D341Med (cell line): ENCODE measurements at regions not wholly inside any gene's neighbourhood (a gene's known extent, or its start where the extent isn't known, plus 50 kb on each side); places are given as distances from the start of the nearest gene placed in this dataset.
"Not testable (repeated sequence)": the region's sequence is repeated elsewhere in the genome, so short reads cannot be mapped to it uniquely, and the experiment has no call there.

Experiments
- DNase-seq: peaks from one replicate; pipeline ENCODE4 v3.0.0; 2012; ENCODE audit warnings: low spot score

DNA sequence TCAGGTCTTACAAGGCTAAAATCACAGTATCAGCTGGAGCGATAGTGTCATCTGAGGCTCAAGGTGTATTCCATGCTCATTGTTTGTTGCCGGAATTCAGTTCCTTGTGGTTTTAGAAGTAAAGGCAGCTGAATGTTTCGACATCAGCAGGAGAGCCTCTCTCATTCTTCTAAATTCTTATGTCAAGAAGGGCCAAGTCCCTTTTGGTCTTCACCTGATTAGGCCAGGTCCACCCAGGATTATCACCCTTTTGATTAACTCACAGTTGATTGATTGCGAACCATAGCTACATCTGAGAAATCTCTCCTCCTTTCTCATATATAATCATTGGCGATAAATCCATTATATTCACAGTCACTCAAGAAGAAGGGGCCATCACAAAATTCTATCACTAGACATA, 806.7 kb upstream of the PRMT6 start:
- no peak for DNase-seq

DNA sequence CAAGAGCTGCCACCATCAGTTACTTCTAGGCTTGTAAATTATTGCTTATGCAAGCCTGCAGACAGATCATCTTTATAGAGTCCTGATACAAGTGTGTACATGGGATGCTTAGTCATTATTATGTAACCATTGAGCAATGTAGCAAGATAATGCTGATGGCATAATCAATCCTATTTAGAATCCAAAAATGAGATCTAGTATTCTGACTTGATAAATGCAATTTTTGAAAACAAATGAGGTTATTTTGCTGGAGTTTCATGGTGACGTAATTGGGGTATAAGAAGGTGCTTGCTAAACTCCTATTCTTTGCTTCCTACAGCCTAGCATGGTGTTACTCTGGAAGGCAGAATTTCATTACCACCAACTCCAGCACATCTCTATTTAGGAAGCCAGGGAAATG, 801.7 kb upstream of the PRMT6 start:
- no peak for DNase-seq

DNA sequence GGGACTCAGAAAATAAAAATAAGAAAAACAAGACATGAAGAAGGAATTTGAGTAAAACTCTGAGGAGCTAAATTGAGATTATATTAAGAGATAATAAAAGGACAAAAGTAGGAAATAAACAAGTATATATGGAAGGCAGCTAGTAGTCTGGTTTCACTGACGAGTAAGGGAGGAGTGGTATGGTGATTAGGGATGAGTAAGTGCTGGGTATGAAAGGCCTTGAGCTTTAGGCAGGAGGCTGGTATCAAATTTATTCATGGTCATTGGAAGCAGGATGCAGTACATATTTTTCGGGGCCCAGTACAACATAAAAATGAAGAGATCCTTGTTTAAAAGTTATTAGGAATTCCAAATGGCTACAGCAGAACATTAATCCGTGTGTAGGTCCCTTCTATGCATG, 789.7 kb upstream of the PRMT6 start:
- DNase-seq = no peak

DNA sequence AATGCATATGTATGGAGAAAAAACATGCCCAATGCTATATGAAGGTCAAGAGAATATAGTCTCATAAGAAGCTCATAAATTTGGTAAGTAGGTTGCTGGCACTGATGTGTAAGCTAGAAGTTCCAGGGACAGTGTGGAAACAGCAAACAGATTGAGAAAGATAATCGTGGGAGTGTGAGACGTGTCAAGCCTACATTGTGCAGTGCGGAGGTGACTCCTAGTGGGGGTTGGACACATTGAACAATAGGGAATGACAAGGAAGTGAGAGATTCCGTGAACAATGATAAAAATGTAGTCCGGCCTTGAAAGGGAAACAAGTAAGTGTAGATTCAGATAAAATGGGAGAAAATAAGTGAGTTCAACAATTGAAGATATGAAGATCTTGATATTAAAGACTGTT, 788.4 kb upstream of the PRMT6 start:
- DNase-seq = peak; percentile 41

- no peak for DNase-seq
These were observed 779.6 kb upstream of the PRMT6 start for GRCh38 chr1:106276871-106277270.

DNA sequence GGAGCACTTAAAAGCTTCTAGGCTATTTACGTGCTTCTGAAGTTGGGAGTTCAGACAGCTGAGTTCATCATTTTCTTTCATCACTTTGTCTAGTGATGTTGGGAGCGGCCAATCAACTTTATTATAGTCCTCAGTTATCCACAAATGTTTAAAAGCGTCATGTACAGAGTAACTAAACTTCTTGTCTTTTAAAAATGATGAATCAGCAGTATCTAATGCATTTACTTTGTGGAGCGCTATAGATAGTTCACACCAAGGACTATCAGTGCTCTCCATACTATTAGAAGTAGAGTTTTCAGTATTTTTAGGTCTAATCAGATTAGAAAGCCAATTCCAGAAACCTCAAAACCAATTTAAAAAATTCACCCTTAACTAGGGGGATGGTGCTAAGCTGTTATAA, 778.7 kb upstream of the PRMT6 start:
- DNase-seq = no peak

DNA sequence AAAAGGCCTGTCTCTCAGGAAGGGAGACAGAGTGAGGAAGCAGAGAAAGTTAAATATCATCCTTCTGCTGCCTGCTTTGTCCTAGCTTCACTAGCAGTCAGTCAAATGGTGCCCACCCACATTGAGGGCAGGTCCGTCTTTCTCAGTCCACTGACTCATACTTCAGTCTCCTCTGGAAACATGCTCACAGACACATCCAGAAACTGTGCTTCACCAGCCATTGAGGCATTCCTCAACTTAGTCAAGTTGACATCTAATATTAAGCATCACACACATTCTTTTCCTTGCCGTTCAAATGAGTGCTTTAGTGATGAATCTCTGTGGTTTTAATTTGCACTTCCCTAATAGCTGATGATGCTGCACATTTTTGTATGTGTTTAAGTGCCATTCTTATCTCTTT, 777.8 kb upstream of the PRMT6 start:
- DNase-seq = no peak

DNA sequence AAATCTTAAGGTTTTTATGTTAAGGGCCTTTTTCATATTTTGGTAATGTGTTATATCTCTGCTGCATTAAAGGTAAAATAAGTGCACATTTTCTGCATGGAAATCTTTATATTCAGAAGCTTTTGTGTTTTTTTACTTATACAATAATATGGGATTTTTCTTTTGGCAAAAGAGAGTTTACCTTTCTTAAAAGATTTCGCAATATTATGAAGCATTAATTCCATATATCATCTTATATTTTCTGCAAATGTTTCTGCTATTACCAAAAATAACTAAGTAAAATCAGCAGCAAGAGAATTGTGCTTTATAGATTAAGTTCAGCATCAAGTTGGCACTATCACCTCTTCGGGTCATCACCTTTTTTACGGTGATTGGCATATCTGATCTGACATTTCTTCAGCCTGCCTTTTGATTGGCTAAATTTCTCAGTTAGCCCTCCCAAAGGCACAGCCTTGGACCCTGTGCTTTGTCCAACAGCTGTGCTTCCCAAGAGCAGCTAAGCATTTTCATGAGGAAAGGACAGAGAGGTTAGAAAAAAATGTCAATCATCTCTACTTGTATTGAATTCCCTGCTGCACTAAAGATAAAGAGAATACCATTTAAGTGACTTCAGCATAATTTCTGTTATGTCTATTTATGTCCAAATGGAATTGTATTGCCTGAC, 767.1 kb upstream of the PRMT6 start:
- no peak for DNase-seq

- peak; percentile 9 for DNase-seq
These were observed 765.5 kb upstream of the PRMT6 start for GRCh38 chr1:106290805-106291501.

DNA sequence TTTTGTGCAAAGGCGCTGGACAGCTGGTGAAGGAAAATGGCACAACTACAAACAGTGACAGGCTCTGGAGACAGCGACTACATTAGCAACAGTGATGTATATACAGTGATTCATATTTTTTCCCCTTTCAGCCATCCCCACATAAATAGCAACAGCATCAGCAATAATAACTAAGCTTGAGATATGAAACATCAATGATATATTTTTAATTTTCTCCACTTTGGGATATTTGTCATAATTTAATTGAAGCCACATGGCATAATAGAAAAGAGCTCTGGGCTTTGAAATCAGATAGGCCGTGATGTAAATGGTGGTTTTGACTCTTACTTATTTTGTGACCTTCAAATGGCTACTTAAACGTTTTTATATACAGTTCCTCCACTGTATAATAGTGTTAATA, 764.3 kb upstream of the PRMT6 start:
- DNase-seq = no peak

DNA sequence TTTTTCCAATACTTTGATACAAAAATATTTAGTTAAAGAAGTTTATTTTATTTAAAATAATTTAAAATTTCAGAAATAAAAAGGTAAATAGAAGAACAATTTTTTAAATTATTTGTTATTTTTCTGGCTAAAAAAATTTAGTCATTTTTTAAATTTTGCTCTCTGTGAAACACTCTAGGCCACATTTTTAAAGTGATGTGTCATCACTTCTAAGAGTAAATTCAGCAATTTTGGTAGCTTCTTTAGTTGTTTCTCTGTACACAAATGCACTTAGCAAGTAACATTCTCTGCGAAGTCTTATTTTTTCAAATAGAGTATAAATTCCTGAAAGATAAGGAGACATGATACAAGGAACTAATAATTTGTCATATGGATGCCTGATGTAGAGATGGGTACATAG, 760.0 kb upstream of the PRMT6 start:
- DNase-seq = no peak

DNA sequence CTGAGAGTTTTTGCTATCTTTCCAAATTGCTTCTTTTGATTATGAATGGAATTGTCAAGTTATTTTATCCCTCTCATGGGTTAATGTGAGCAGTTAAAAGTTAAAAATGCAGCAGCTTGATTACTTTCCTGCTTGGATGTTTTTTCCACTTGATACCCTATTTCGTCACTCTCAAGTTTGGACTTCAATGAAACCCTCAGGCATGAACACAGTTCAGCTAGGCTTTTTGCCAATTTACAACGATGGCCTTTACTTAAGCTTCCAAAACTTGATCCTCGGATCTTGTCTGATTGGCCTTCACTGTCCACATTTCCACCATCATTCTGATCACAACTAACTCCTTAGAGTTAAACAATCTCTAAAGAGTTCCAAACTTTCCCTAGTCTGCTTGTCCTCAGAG, 752.4 kb upstream of the PRMT6 start:
- no peak for DNase-seq

- DNase-seq = no peak
These were observed 736.9 kb upstream of the PRMT6 start for GRCh38 chr1:106319612-106320011.

DNA sequence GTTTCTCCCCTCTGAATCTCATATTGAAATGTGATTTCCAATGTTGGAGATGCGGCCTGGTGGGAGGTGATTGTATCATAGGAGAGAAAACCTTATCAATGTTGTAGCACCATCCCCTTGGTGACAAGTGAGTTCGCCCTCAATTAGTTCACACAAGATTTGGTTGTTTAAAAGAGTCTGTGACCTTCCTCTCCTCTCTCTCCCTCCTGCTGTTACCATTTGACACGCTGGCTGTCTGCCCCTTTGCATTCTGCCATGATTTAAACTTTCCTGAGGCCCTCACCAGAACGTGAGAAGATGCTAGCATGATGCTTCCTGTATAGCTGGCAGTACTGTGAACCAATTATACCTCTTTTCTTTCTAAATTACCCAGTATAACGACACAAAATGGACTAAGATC, 730.9 kb upstream of the PRMT6 start:
- no peak for DNase-seq

DNA sequence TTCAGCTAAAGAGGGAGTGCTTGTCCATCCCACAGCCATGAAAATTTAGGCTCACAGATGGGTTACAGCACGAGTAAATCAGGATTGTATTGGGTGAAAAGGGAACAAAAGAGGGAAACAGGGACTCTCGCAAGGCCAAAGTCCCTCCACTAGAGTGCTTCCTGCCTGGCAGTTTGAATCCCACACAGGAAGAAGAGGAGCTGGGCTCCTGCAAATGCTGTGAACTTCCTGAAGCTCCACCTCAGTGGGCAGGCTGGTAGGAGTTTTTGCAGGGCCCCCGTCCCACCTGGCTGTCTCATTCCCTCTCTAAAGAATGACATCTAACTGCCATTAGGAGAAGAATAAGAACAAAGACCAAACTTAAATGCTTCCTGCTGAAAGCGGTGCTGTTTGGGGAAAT, 712.0 kb upstream of the PRMT6 start:
- no peak for DNase-seq

- peak; percentile 15 for DNase-seq
These were observed 696.2 kb upstream of the PRMT6 start for GRCh38 chr1:106360252-106360651.

DNA sequence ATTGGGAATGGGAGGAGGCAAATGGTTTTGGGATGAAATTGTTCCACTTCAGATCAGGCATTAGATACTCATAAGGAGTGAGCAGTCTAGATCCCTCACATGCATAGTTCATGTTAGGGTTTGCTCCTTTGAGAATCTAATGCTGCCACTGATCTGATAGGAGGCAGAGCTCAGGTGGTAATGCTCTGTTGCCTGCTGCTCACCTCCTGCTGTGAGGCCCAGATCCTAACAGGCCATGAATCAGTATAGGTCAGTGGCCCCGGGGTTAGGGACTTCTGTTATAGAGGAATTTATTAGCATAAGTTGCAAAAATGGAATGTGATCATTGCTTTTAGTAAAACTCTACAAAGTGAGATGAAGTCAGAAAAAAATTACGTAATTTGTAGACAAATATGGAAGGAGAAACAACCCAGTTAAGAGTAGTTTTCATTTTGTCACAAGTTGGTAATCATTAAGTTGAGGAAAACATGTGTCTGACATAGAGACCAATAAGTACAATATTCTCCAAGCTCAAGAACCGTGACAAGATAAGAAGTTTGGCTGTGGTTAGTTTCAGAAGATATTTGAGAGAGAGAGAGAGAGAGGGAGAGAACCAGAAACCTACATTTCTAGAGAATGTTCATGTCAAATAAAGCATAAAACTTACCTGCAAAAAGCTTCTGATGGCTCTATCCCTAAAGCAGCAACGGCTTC, 689.7 kb upstream of the PRMT6 start:
- DNase-seq = no peak

DNA sequence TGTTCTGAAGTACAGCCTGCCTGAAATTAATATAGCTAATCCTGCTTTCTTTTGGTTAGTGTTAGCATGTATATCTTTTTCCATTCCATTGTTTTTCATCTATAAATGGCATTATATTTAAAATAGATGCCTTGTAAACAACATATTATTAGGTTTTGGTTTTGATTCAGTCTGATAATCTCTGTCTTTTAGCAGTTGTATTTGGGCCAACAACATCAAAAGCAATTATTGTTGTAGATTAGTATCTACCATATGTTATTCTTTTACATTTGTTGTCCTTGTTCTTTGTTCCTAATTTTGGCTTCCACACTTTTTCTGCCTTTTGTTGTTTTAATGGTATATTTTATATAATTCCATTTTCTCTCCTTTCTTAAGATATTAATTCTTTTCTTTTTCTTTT, 678.2 kb upstream of the PRMT6 start:
- DNase-seq = no peak

- DNase-seq = no peak
These were observed 675.7 kb upstream of the PRMT6 start for GRCh38 chr1:106380772-106381171.

DNA sequence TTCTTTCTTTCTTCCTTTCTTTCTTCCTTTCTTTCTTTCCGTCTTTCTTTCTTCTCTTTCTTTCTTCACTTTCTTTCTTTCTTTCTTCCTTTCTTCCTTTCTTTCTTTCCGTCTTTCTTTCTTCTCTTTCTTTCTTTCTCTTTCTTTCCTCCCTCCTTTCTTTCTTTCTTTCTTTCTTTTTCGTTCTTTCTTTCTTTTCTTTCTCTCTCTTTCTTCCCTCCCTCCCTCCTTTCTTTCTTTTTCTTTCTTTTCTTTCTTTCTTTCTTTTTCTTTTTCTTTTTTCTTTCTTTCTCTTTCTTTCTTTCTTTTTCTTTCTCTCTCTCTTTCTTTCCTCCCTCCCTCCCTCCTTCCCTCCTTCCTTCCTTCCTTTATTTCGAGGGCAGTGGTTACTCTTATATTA, 667.3 kb upstream of the PRMT6 start:
- not testable (repeated sequence) for DNase-seq

DNA sequence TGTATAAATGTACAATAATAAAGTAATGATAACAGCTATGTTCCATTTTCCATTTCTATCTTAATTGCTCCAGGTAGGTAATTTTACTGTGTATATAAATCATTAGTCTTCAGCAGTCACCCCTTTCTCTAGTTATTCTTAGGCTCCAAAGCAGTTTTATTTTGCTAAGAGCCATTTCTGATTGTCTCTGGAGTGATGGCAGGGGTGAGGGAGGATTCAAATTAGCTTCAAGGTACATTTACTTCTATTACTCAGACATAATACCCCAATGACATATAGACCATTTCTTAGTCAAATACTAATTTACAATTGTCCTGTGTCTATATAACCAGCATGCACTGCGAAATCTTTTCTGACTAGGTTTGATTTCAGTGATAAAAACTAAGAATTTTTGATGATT, 663.4 kb upstream of the PRMT6 start:
- DNase-seq = no peak

- DNase-seq = no peak
These were observed 660.5 kb upstream of the PRMT6 start for GRCh38 chr1:106396020-106396419.

DNA sequence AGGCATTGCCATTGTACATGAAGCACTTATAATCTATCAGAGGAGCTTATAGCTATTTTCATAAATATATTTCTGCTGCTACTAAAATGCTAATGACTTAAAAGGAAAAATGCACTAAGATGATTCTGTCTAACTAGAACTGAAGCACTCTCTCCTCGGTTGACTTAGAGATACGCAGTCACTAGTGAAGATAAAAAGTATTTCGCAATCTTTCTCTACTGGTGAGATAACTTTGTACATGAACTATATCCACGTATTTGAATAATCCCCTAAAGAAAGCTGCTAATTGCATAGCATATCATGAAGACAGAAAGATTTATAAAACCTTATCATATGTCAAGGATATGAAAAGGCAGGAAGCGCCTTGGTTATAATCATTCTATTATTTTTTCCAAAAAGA, 658.1 kb upstream of the PRMT6 start:
- no peak for DNase-seq

DNA sequence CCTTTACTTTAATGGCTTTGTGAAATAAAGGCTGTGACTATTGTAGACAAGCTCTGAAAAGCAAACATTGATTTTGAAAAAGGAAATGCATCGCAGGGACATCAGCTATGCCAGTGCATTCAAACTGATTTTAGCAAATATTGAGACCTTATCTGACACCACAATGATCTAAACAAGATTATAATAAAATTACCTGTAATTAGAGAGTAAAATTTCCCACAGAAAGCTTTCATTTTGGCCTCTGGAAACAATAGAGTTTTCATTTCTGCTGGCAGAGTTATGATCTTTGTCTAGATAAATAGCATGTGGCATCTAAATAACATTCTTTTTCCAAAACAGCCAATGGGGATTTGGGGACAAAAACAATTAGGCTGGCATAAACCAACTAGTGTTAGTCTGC, 650.4 kb upstream of the PRMT6 start:
- DNase-seq = no peak
